Type B pancreatic cell (in vitro differentiated cells): ENCODE measurements at regions not wholly inside any gene's neighbourhood (a gene's known extent, or its start where the extent isn't known, plus 50 kb on each side); places are given as distances from the start of the nearest gene placed in this dataset.

Source experiments
- DNase-seq: peaks from one replicate; pipeline ENCODE4 v3.0.0; 2021; ENCODE audit warnings: mixed read lengths; ENCODE audit not compliant: unreplicated experiment; ENCODE audit errors: extremely low spot score
- H3K27ac Mint-ChIP-seq: 2 replicates; pipeline ENCODE4 v1.8.0; 2021; ENCODE audit warnings: mild to moderate bottlenecking, mixed read lengths
- H3K27me3 Mint-ChIP-seq: 2 replicates; pipeline ENCODE4 v1.8.0; 2021; ENCODE audit warnings: mixed read lengths
- H3K36me3 Mint-ChIP-seq: 2 replicates; pipeline ENCODE4 v1.8.0; 2021; ENCODE audit warnings: mixed read lengths
- H3K4me1 Mint-ChIP-seq: one replicate; pipeline ENCODE4 v1.8.0; 2021; ENCODE audit warnings: mixed read lengths; ENCODE audit not compliant: unreplicated experiment
- H3K4me3 Mint-ChIP-seq: 2 replicates; pipeline ENCODE4 v1.8.0; 2021; ENCODE audit warnings: mild to moderate bottlenecking, mixed read lengths
- H3K9me3 Mint-ChIP-seq: 2 replicates; pipeline ENCODE4 v1.8.0; 2021; ENCODE audit warnings: mixed read lengths
- CTCF ChIP-seq: fragments of 200-600 bp; sonication (generic); conservative IDR thresholded peaks from 2 replicates; pipeline ENCODE4 v1.5.0; 2021; ENCODE audit warnings: antibody characterized with exemption, mild to moderate bottlenecking

- no peaks in the 10 kb centered on the region for H3K27me3 Mint-ChIP-seq
- TF ChIP-seq CTCF, result no peak
- no peaks in the 10 kb centered on the region for H3K4me1 Mint-ChIP-seq
- H3K36me3 Mint-ChIP-seq, result no peaks in the 10 kb centered on the region
- peaks cover 10% of the 10 kb centered on the region for H3K9me3 Mint-ChIP-seq
- no peak overlapping the region for H3K4me3 Mint-ChIP-seq
- no peak for DNase-seq
- no peak overlapping the region for H3K27ac Mint-ChIP-seq
Observed at GRCh38 chr2:223460209-223460608, 142.0 kb downstream of the SCG2 start.

GRCh38 chr2:223460774-223461211 is 141.4 kb downstream of the SCG2 start:
- no peak for TF ChIP-seq CTCF
- no peak overlapping the region for H3K27ac Mint-ChIP-seq
- DNase-seq, result no peak
- peaks cover 3% of the 10 kb centered on the region for H3K36me3 Mint-ChIP-seq
- peaks cover 3% of the 10 kb centered on the region for H3K27me3 Mint-ChIP-seq
- H3K4me3 Mint-ChIP-seq, result no peak overlapping the region
- no peaks in the 10 kb centered on the region for H3K4me1 Mint-ChIP-seq
- H3K9me3 Mint-ChIP-seq, result peaks cover 10% of the 10 kb centered on the region

- Mint-ChIP-seq H3K27ac (no peak overlapping the region), H3K36me3 (peaks cover 3% of the 10 kb centered on the region), H3K4me3 (no peak overlapping the region), H3K4me1 (no peaks in the 10 kb centered on the region), H3K27me3 (peaks cover 3% of the 10 kb centered on the region), H3K9me3 (peaks cover 10% of the 10 kb centered on the region)
- DNase-seq, result no peak
- TF ChIP-seq CTCF, result no peak
Observed at GRCh38 chr2:223464071-223464470, 138.1 kb downstream of the SCG2 start.

- Mint-ChIP-seq H3K4me3 (no peak overlapping the region), H3K36me3 (peaks cover 3% of the 10 kb centered on the region), H3K27ac (no peak overlapping the region), H3K9me3 (peaks cover 10% of the 10 kb centered on the region), H3K4me1 (no peaks in the 10 kb centered on the region), H3K27me3 (peaks cover 7% of the 10 kb centered on the region)
- TF ChIP-seq CTCF, result no peak
- no peak for DNase-seq
Observed at GRCh38 chr2:223465793-223466192, 136.4 kb downstream of the SCG2 start.

GRCh38 chr2:223467196-223467595 is 135.0 kb downstream of the SCG2 start:
- Mint-ChIP-seq H3K4me1 (no peaks in the 10 kb centered on the region), H3K9me3 (peaks cover 5% of the 10 kb centered on the region), H3K27me3 (peaks cover 7% of the 10 kb centered on the region), H3K4me3 (no peak overlapping the region), H3K36me3 (peaks cover 3% of the 10 kb centered on the region), H3K27ac (no peak overlapping the region)
- no peak for TF ChIP-seq CTCF
- DNase-seq, result no peak
